Suprapubic skin (tissue), 4 donors: ENCODE measurements at regions not wholly inside any gene's neighbourhood (a gene's known extent, or its start where the extent isn't known, plus 50 kb on each side); places are given as distances from the start of the nearest gene placed in this dataset.

Experiments used
- DNase-seq, 2 donors: peaks; one replicate each; pipeline ENCODE4 v3.0.0-alpha.2; 2019; ENCODE audit warnings: low spot score in 2 of 2
- H3K27ac ChIP-seq: fragments of 200-600 bp; sonication (generic); one replicate; pipeline ENCODE4 v1.5.1; 2019
- H3K27me3 ChIP-seq: fragments of 200-600 bp; sonication (generic); one replicate; pipeline ENCODE4 v1.5.1; 2019
- H3K36me3 ChIP-seq: fragments of 200-600 bp; sonication (generic); one replicate; pipeline ENCODE4 v1.5.1; 2019
- H3K4me1 ChIP-seq: fragments of 200-600 bp; sonication (generic); one replicate; pipeline ENCODE4 v1.5.1; 2019
- H3K4me3 ChIP-seq: fragments of 200-600 bp; sonication (generic); one replicate; pipeline ENCODE4 v1.5.1; 2019; ENCODE audit warnings: mild to moderate bottlenecking
- H3K9me3 ChIP-seq: fragments of 200-600 bp; sonication (generic); one replicate; pipeline ENCODE4 v1.5.1; 2019
- CTCF ChIP-seq, 2 donors: fragments of 200-600 bp in 1 of 2; fragments of 450-650 bp in 1 of 2; sonication (generic) in 1 of 2; IDR thresholded peaks; one replicate each; pipeline ENCODE4 v1.5.1; 2016 to 2019; ENCODE audit warnings: antibody characterized with exemption in 2 of 2, mild to moderate bottlenecking in 1 of 2, moderate library complexity in 1 of 2
- EP300 ChIP-seq: sonication (generic); formaldehyde crosslinking; IDR thresholded peaks from one replicate; pipeline ENCODE4 v1.6.1; 2017; ENCODE audit warnings: antibody characterized with exemption
- POLR2A ChIP-seq, 2 donors: fragments of 450-650 bp; IDR thresholded peaks; one replicate each; pipeline ENCODE4 v1.6.1; 2017; ENCODE audit warnings: antibody characterized with exemption in 2 of 2, mild to moderate bottlenecking in 2 of 2, moderate library complexity in 2 of 2
- POLR2AphosphoS5 ChIP-seq, 3 donors: sonication (generic); formaldehyde crosslinking; IDR thresholded peaks; one replicate each; pipeline ENCODE4 v1.6.1; 2017; ENCODE audit warnings: antibody characterized with exemption in 3 of 3
- WGBS: methylation state at CpG from one replicate; pipeline ENCODE4 v1.1.5; 2018; 5-methylcytosine and 5-hydroxymethylcytosine counted together

- Histone ChIP-seq H3K4me3 (no peak overlapping the region), H3K36me3 (no peaks in the 10 kb centered on the region), H3K9me3 (peaks cover 3% of the 10 kb centered on the region), H3K4me1 (no peaks in the 10 kb centered on the region), H3K27me3 (no peaks in the 10 kb centered on the region), H3K27ac (no peak overlapping the region)
- TF ChIP-seq EP300 (no peak), CTCF (IDR thresholded peaks at IDR 0.05) (no peak), POLR2A (IDR thresholded peaks at IDR 0.05) (no peak), POLR2AphosphoS5 (IDR thresholded peaks at IDR 0.05) (no peak)
- no peak for DNase-seq
- WGBS = 63% methylated on average over 4 of the region's 4 CpGs
Observed at GRCh38 chr9:119902611-119903010, 533.4 kb upstream of the BRINP1 start.

- H3K36me3 ChIP-seq = no peaks in the 10 kb centered on the region
- no peak for TF ChIP-seq CTCF (IDR thresholded peaks at IDR 0.05)
- no peak for TF ChIP-seq POLR2AphosphoS5 (IDR thresholded peaks at IDR 0.05)
- no peak for TF ChIP-seq EP300
- no peak for TF ChIP-seq POLR2A (IDR thresholded peaks at IDR 0.05)
Observed at GRCh38 chr9:119898316-119898715, 529.1 kb upstream of the BRINP1 start.

GRCh38 chr9:119884438-119884837 is 515.2 kb upstream of the BRINP1 start:
- WGBS = 72% methylated on average over 2 of the region's 2 CpGs
- no peak for DNase-seq
- H3K27ac ChIP-seq = no peak overlapping the region
- no peaks in the 10 kb centered on the region for H3K4me1 ChIP-seq
- TF ChIP-seq POLR2A (IDR thresholded peaks at IDR 0.05) (no peak), EP300 (no peak), POLR2AphosphoS5 (IDR thresholded peaks at IDR 0.05) (no peak), CTCF (IDR thresholded peaks at IDR 0.05) (no peak)
- H3K4me3 ChIP-seq = no peak overlapping the region
- H3K27me3 ChIP-seq = no peaks in the 10 kb centered on the region
- no peaks in the 10 kb centered on the region for H3K9me3 ChIP-seq
- no peaks in the 10 kb centered on the region for H3K36me3 ChIP-seq

More at GRCh38 chr9:119898316-119898715, 529.1 kb upstream of the BRINP1 start:
- Histone ChIP-seq H3K4me1 (no peaks in the 10 kb centered on the region), H3K27ac (no peak overlapping the region), H3K4me3 (no peak overlapping the region), H3K9me3 (peaks cover 3% of the 10 kb centered on the region), H3K27me3 (no peaks in the 10 kb centered on the region)
- DNase-seq = no peak

- 65% methylated on average over 6 of the region's 6 CpGs for WGBS
- Histone ChIP-seq H3K9me3 (no peaks in the 10 kb centered on the region), H3K36me3 (no peaks in the 10 kb centered on the region), H3K27ac (no peak overlapping the region), H3K4me1 (no peaks in the 10 kb centered on the region), H3K27me3 (no peaks in the 10 kb centered on the region), H3K4me3 (no peak overlapping the region)
- no peak for TF ChIP-seq EP300
- no peak for TF ChIP-seq CTCF (IDR thresholded peaks at IDR 0.05)
- TF ChIP-seq POLR2A (IDR thresholded peaks at IDR 0.05) = no peak
- TF ChIP-seq POLR2AphosphoS5 (IDR thresholded peaks at IDR 0.05) = no peak
- no peak for DNase-seq
Observed at GRCh38 chr9:119881898-119882297, 512.7 kb upstream of the BRINP1 start.

GRCh38 chr9:119880361-119880760 is 511.1 kb upstream of the BRINP1 start:
- Histone ChIP-seq H3K27me3 (no peaks in the 10 kb centered on the region), H3K36me3 (no peaks in the 10 kb centered on the region), H3K4me1 (no peaks in the 10 kb centered on the region), H3K4me3 (no peak overlapping the region), H3K9me3 (no peaks in the 10 kb centered on the region), H3K27ac (no peak overlapping the region)
- no peak for DNase-seq
- TF ChIP-seq EP300 (no peak), POLR2AphosphoS5 (IDR thresholded peaks at IDR 0.05) (no peak), POLR2A (IDR thresholded peaks at IDR 0.05) (no peak), CTCF (IDR thresholded peaks at IDR 0.05) (no peak)
- 77% methylated on average over 3 of the region's 3 CpGs for WGBS
